HepG2 (cell line): ENCODE measurements at regions not wholly inside any gene's neighbourhood (a gene's known extent, or its start where the extent isn't known, plus 50 kb on each side); places are given as distances from the start of the nearest gene placed in this dataset.
A peak's percentile ranks its signal among the peaks of the same experiment; 100 is the strongest.

ENCODE experiments used
- ATAC-seq: fragments of 200-7000 bp; cut with Tn5 transposase; 3 replicates; pipeline ENCODE4 v1.9.1; 2020; ENCODE audit warnings: mild to moderate bottlenecking, moderate library complexity
- BruUV-seq: library from RNA; stranded (reverse); fragments of 400-500 nt; replicated peaks from 2 replicates; lab custom pipeline; 2021; lab: Mats Ljungman, UMichigan
- CTCF ChIA-PET: fragments of 300-600 bp; formaldehyde crosslinking; extraction: SDS; loops from one replicate; lab custom pipeline; 2021; ENCODE audit warnings: low total read pairs, inconsistent platforms, low intra/inter-chr PET ratio; lab: Yijun Ruan, JAX
- POLR2A ChIA-PET: fragments of 350-600 bp; sonication (Branson Sonifier 250); formaldehyde crosslinking; loops from one replicate; lab custom pipeline; 2020; ENCODE audit warnings: antibody characterized with exemption, inconsistent platforms; lab: Yijun Ruan, JAX
- DNase-seq: peaks from one replicate; pipeline ENCODE4 v3.0.0-alpha.2; 2015; ENCODE audit warnings: low spot score
- FAIRE-seq: peaks from 3 replicates; lab custom pipeline; 2011; peaks lifted over from hg19 to GRCh38; lab: Jason Lieb, UNC
- H2AFZ ChIP-seq: one replicate; pipeline ENCODE4 v1.6.1; 2011; ENCODE audit warnings: low read length, inconsistent platforms
- H3K27ac ChIP-seq: fragments of 300-600 bp; 3 replicates; pipeline ENCODE4 v1.8.0; 2011; ENCODE audit warnings: mixed run types, mild to moderate bottlenecking, mixed read lengths, low read length, inconsistent platforms; ENCODE audit not compliant: insufficient read depth; ENCODE audit errors: extremely low read length
- H3K27me3 ChIP-seq, 2 experiments: fragments of 200-600 bp in 1 of 2; 2 replicates in 1 of 2; 3 replicates in 1 of 2; pipeline versions ENCODE4 v1.6.0 to v1.8.0; 2011; ENCODE audit warnings: low read length in 2 of 2, mild to moderate bottlenecking in 2 of 2, moderate library complexity in 2 of 2, inconsistent platforms in 1 of 2; ENCODE audit not compliant: insufficient read depth in 2 of 2, control insufficient read depth in 1 of 2
- H3K36me3 ChIP-seq, 2 experiments: fragments of 200-600 bp in 1 of 2; replicated peaks in 1 of 2; 2 replicates in 1 of 2; 3 replicates in 1 of 2; pipeline versions ENCODE4 v1.5.1 to v1.8.0; 2011; ENCODE audit warnings: low read length in 2 of 2, inconsistent platforms in 1 of 2; ENCODE audit not compliant: insufficient read depth in 2 of 2, control insufficient read depth in 1 of 2
- H3K4me1 ChIP-seq: 2 replicates; pipeline ENCODE4 v1.5.1; 2012; ENCODE audit warnings: low read length, inconsistent platforms; ENCODE audit not compliant: insufficient read depth
- H3K4me2 ChIP-seq: 2 replicates; pipeline ENCODE4 v1.6.0; 2011; ENCODE audit warnings: low read depth, low read length, inconsistent platforms
- H3K4me3 ChIP-seq, 3 experiments: fragments of 200-600 bp in 1 of 3; sonication (generic), shearing (Covaris generic) in 1 of 3; replicated peaks in 1 of 3; 2 replicates each; pipeline ENCODE4 v1.5.1; 2011 to 2016; ENCODE audit warnings: low read length in 3 of 3, inconsistent platforms in 2 of 3, low read depth in 2 of 3, mild to moderate bottlenecking in 2 of 3, control low read depth in 1 of 3, mixed read lengths in 1 of 3; ENCODE audit not compliant: insufficient read depth in 1 of 3
- H3K79me2 ChIP-seq: one replicate; pipeline ENCODE4 v1.6.1; 2011; ENCODE audit warnings: low read length, inconsistent platforms; ENCODE audit not compliant: insufficient read depth
- H3K9ac ChIP-seq: 2 replicates; pipeline ENCODE4 v1.6.0; 2011; ENCODE audit warnings: mild to moderate bottlenecking, low read depth, low read length, inconsistent platforms; ENCODE audit not compliant: insufficient read depth
- H3K9me3 ChIP-seq: 2 replicates; pipeline ENCODE4 v1.5.1; 2012; ENCODE audit warnings: mild to moderate bottlenecking, low read length
- H4K20me1 ChIP-seq: 2 replicates; pipeline ENCODE4 v1.6.0; 2011; ENCODE audit warnings: inconsistent platforms, mild to moderate bottlenecking, low read length, moderate library complexity; ENCODE audit not compliant: insufficient read depth
- ATM ChIP-seq: fragments of 450-650 bp; IDR thresholded peaks from 2 replicates; pipeline ENCODE4 v1.7.1; 2017; ENCODE audit warnings: mild to moderate bottlenecking, borderline replicate concordance
- DNMT1 ChIP-seq: sonication (generic); formaldehyde crosslinking; IDR thresholded peaks from 2 replicates; pipeline ENCODE4 v1.5.1; 2020; ENCODE audit warnings: mild to moderate bottlenecking, missing genetic modification reagents
- HDAC2 ChIP-seq: sonication (generic); formaldehyde crosslinking; IDR thresholded peaks from 2 replicates; pipeline ENCODE4 v1.4.0; 2020; ENCODE audit warnings: missing genetic modification reagents
- JDP2 ChIP-seq: sonication (generic); formaldehyde crosslinking; IDR thresholded peaks from 2 replicates; pipeline ENCODE4 v1.8.1; 2022; ENCODE audit warnings: missing genetic modification reagents, borderline replicate concordance
- MEIS2 ChIP-seq: sonication (generic); formaldehyde crosslinking; IDR thresholded peaks from 2 replicates; pipeline ENCODE4 v1.9.0; 2021; ENCODE audit warnings: mild to moderate bottlenecking, missing genetic modification reagents
- SMAD3 ChIP-seq: sonication (generic); formaldehyde crosslinking; IDR thresholded peaks from 2 replicates; pipeline ENCODE4 v1.4.0; 2020; ENCODE audit warnings: missing genetic modification reagents
- SNAPC2 ChIP-seq: sonication (generic); formaldehyde crosslinking; IDR thresholded peaks from 2 replicates; pipeline ENCODE4 v1.8.1; 2022; ENCODE audit warnings: mild to moderate bottlenecking, missing genetic modification reagents
- ZFYVE20 ChIP-seq: sonication (generic); formaldehyde crosslinking; IDR thresholded peaks from 2 replicates; pipeline ENCODE4 v1.8.0; 2023; ENCODE audit warnings: low read depth, mild to moderate bottlenecking, moderate library complexity, missing genetic modification reagents, borderline replicate concordance
- ZNF431 ChIP-seq: sonication (generic); formaldehyde crosslinking; IDR thresholded peaks from 2 replicates; pipeline ENCODE4 v1.9.0; 2022; ENCODE audit warnings: missing genetic modification reagents, low read depth, mild to moderate bottlenecking, borderline replicate concordance
- ZNF563 ChIP-seq: sonication (generic); formaldehyde crosslinking; IDR thresholded peaks from 2 replicates; pipeline ENCODE4 v1.8.0; 2022; ENCODE audit warnings: mild to moderate bottlenecking, moderate library complexity, missing genetic modification reagents
- ZNF816 ChIP-seq: sonication (generic); formaldehyde crosslinking; IDR thresholded peaks from 2 replicates; pipeline ENCODE4 v1.8.0; 2022; ENCODE audit warnings: missing genetic modification reagents, mild to moderate bottlenecking, borderline replicate concordance
- ZSCAN12 ChIP-seq: sonication (generic); formaldehyde crosslinking; IDR thresholded peaks from 2 replicates; pipeline ENCODE4 v1.9.0; 2021; ENCODE audit warnings: mild to moderate bottlenecking, missing genetic modification reagents
- WGBS: methylation state at CpG from one replicate; pipeline ENCODE4 v1.1.6; 2017; ENCODE audit warnings: low lambda C conversion rate; 5-methylcytosine and 5-hydroxymethylcytosine counted together
- in situ Hi-C: cut with HindIII; loops from 2 replicates; pipeline ENCODE4 v1.10.0; 2017; ENCODE audit warnings: low pct_unique_long_range_greater_than_20kb; ENCODE audit not compliant: extremely low pct_ligation_motif_present
- intact Hi-C: fragments of 100-400 bp; cut with micrococcal nuclease; formaldehyde crosslinking; loops from one replicate; pipeline ENCODE4 v1.10.0; 2022; ENCODE audit not compliant: unreplicated experiment
- TF ChIP-seq, protein P1 (sequence below): fragments of 450-650 bp; IDR thresholded peaks from 2 replicates; pipeline ENCODE4 v1.6.1; 2016
- TF ChIP-seq, protein P2 (sequence below): IDR thresholded peaks from 2 replicates; pipeline ENCODE4 v1.4.0; 2020; ENCODE audit warnings: mild to moderate bottlenecking, missing genetic modification reagents

DNA sequence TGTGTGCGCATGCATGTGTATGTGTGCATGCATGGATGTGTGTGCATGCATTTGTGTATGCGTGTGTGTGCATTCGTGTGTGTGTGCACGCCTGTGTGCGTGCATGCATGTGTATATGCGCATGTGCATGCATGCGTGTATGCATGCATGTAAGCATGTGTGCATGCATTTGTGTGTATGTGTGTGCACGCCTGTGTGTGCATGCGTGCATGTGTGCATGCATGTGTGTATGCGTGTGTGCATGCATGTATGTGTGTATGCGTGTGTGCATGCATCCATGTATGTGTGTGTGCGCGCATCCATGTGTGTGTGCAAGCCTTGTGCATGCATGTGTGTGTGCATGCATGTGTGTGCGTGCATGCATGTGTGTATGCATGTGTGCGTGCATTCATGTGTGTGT lies 276.8 kb downstream of the PBX3 start:
- Histone ChIP-seq H3K4me3 (no peak overlapping the region), H3K79me2 (no peaks in the 10 kb centered on the region), H3K9ac (no peak overlapping the region), H3K27ac (no peak overlapping the region), H2AFZ (no peak overlapping the region), H4K20me1 (no peaks in the 10 kb centered on the region), H3K9me3 (no peaks in the 10 kb centered on the region), H3K27me3 (peaks cover 0 to 10% of the 10 kb centered on the region in 2 experiments; a peak in 1 of 5 replicates), H3K4me2 (no peak overlapping the region), H3K36me3 (no peaks in the 10 kb centered on the region), H3K4me1 (no peaks in the 10 kb centered on the region)
- FAIRE-seq = no peak
- no peak for TF ChIP-seq ZSCAN12 (CRISPR knock-in tag)
- TF ChIP-seq, protein P1, sequence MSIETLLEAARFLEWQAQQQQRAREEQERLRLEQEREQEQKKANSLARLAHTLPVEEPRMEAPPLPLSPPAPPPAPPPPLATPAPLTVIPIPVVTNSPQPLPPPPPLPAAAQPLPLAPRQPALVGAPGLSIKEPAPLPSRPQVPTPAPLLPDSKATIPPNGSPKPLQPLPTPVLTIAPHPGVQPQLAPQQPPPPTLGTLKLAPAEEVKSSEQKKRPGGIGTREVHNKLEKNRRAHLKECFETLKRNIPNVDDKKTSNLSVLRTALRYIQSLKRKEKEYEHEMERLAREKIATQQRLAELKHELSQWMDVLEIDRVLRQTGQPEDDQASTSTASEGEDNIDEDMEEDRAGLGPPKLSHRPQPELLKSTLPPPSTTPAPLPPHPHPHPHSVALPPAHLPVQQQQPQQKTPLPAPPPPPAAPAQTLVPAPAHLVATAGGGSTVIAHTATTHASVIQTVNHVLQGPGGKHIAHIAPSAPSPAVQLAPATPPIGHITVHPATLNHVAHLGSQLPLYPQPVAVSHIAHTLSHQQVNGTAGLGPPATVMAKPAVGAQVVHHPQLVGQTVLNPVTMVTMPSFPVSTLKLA = peak; percentile 80
- WGBS = 94% methylated on average over 9 of the region's 15 CpGs
- no peak for ATAC-seq
- POLR2A ChIA-PET = no interaction called here
- CTCF ChIA-PET = no interaction called here
- BruUV-seq = no TSS peak
- intact Hi-C loops = no loop called here
- no peak for DNase-seq
- in situ Hi-C loops = no loop called here

DNA sequence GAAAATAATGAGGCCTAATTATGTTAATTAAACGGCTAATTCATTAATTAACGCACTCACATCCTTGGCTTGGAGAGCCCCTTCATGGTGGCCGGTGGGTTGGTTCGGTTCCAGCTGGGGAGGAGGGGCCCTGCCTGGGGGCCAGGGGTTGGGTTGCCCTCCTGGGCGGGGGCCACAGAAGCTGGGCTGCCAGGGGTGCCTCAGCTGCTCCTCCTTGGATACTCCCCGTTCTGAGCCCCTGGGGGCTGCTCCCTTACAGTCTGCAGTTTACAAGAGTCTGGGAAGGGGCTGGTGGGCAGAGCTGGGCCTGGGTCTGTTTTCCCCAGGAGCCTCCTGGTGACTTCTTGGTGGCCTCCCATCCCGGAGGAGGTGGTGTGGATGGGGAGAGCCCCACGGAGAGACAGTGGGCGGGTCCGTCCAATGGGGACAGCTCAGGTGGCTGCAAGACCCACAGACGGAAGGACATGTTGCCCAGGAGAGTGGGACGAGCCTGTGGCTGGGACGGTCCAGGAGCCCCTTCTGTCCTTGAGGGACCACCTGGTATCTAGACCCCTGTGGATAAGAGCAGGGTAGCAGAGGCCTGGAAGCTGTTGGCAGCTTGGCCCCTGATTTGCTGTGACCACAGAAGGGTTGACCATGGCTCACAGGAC lies 277.5 kb downstream of the PBX3 start:
- Histone ChIP-seq H4K20me1 (no peaks in the 10 kb centered on the region), H3K27ac (no peak overlapping the region), H3K9me3 (no peaks in the 10 kb centered on the region), H2AFZ (no peak overlapping the region), H3K79me2 (no peaks in the 10 kb centered on the region), H3K4me2 (no peak overlapping the region), H3K27me3 (peaks cover 0 to 10% of the 10 kb centered on the region in 2 experiments; a peak in 2 of 5 replicates), H3K36me3 (no peaks in the 10 kb centered on the region), H3K9ac (no peak overlapping the region), H3K4me3 (no peak overlapping the region), H3K4me1 (no peaks in the 10 kb centered on the region)
- in situ Hi-C loops (no loop called here), intact Hi-C loops (no loop called here)
- ATAC-seq (no peak; the same call in 2 of the 3 replicates), DNase-seq (no peak), FAIRE-seq (no peak)
- CTCF ChIA-PET = no interaction called here
- 33% methylated on average over 8 of the region's 13 CpGs for WGBS
- no TSS peak for BruUV-seq
- POLR2A ChIA-PET = no interaction called here
- TF ChIP-seq ZNF563 (CRISPR knock-in tag) (no peak), HDAC2 (CRISPR knock-in tag) (no peak), SNAPC2 (no peak), DNMT1 (CRISPR knock-in tag) (no peak), JDP2 (no peak), ATM (no peak), MEIS2 (CRISPR knock-in tag) (no peak), ZNF431 (no peak), ZNF816 (CRISPR knock-in tag) (no peak), SMAD3 (CRISPR knock-in tag) (no peak), ZFYVE20 (CRISPR knock-in tag) (no peak)
- TF ChIP-seq, protein P2, sequence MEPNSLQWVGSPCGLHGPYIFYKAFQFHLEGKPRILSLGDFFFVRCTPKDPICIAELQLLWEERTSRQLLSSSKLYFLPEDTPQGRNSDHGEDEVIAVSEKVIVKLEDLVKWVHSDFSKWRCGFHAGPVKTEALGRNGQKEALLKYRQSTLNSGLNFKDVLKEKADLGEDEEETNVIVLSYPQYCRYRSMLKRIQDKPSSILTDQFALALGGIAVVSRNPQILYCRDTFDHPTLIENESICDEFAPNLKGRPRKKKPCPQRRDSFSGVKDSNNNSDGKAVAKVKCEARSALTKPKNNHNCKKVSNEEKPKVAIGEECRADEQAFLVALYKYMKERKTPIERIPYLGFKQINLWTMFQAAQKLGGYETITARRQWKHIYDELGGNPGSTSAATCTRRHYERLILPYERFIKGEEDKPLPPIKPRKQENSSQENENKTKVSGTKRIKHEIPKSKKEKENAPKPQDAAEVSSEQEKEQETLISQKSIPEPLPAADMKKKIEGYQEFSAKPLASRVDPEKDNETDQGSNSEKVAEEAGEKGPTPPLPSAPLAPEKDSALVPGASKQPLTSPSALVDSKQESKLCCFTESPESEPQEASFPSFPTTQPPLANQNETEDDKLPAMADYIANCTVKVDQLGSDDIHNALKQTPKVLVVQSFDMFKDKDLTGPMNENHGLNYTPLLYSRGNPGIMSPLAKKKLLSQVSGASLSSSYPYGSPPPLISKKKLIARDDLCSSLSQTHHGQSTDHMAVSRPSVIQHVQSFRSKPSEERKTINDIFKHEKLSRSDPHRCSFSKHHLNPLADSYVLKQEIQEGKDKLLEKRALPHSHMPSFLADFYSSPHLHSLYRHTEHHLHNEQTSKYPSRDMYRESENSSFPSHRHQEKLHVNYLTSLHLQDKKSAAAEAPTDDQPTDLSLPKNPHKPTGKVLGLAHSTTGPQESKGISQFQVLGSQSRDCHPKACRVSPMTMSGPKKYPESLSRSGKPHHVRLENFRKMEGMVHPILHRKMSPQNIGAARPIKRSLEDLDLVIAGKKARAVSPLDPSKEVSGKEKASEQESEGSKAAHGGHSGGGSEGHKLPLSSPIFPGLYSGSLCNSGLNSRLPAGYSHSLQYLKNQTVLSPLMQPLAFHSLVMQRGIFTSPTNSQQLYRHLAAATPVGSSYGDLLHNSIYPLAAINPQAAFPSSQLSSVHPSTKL (CRISPR knock-in tag) = no peak
